Stimulated activated effector memory CD8-positive, alpha-beta T cell treated with anti-CD3 and anti-CD28 coated beads, Interleukin-12 subunit alpha, Interleukin-12 subunit beta, amount 100 ng/mL, for 72 hours (primary cell): ENCODE measurements at regions not wholly inside any gene's neighbourhood (a gene's known extent, or its start where the extent isn't known, plus 50 kb on each side); places are given as distances from the start of the nearest gene placed in this dataset.

Experiments used
- ATAC-seq: fragments of 150-1000 bp; cut with Tn5 transposase; 2 replicates; pipeline ENCODE4 v1.10.0; 2021
- DNase-seq, 2 donors: peaks; one replicate each; pipeline ENCODE4 v3.0.0; 2021 to 2022; ENCODE audit warnings: low spot score in 2 of 2
- H3K27ac Mint-ChIP-seq: one replicate; pipeline ENCODE4 v1.8.0; 2022; ENCODE audit warnings: mild to moderate bottlenecking, mixed read lengths
- H3K36me3 Mint-ChIP-seq: one replicate; pipeline ENCODE4 v1.8.0; 2022; ENCODE audit warnings: mild to moderate bottlenecking, mixed read lengths
- H3K4me1 Mint-ChIP-seq: one replicate; pipeline ENCODE4 v1.8.0; 2022; ENCODE audit warnings: mixed read lengths
- H3K4me3 Mint-ChIP-seq: one replicate; pipeline ENCODE4 v1.8.0; 2022; ENCODE audit warnings: mild to moderate bottlenecking, mixed read lengths
- H3K9me3 Mint-ChIP-seq: one replicate; pipeline ENCODE4 v1.8.0; 2022; ENCODE audit warnings: mixed read lengths

DNA sequence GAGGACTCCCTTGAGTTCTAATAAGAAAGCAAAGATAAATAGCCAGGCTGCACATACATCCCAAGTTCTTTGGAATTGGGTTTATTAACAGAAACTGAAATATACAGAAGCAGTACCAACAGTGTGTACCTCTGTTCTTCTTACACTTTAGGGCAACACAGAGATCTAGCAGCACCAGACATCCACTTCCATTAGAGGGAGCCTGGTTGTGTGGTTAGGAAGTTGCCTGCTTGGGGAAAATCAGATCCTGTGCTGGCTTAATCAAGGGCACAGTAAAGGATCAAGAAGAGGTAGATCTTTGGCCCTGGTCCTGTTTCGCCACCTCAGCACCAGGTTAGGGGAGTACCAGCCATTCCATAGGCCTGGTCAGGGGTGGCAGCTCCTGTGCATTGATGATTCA, 231.1 kb upstream of the ARHGAP24 start:
- Mint-ChIP-seq H3K36me3 (no peaks in the 10 kb centered on the region), H3K4me1 (no peaks in the 10 kb centered on the region), H3K27ac (no peak overlapping the region), H3K4me3 (no peak overlapping the region), H3K9me3 (peaks cover 20% of the 10 kb centered on the region)
- DNase-seq, result no peak
- no peak for ATAC-seq

DNA sequence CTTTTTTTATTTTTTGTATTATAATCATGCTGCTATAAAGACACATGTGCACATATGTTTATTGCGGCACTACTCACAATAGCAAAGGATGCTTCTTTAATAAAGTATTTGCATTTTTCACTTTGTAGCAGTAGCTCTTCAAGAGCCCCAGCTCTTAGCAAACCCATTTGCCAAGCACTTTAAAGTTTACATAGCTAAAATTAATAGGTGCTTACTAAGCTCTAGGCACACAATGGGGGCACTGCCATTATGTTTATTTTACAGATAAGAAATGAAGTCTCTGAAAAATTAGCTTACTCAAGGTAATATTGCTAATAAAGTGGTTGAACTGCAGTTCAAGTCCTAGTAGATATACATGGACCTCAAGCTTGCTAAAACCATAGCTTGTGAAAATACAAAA, 230.3 kb upstream of the ARHGAP24 start:
- Mint-ChIP-seq H3K27ac (no peak overlapping the region), H3K9me3 (peaks cover 17% of the 10 kb centered on the region), H3K4me1 (no peaks in the 10 kb centered on the region), H3K36me3 (no peaks in the 10 kb centered on the region), H3K4me3 (no peak overlapping the region)
- DNase-seq (no peak), ATAC-seq (no peak)

DNA sequence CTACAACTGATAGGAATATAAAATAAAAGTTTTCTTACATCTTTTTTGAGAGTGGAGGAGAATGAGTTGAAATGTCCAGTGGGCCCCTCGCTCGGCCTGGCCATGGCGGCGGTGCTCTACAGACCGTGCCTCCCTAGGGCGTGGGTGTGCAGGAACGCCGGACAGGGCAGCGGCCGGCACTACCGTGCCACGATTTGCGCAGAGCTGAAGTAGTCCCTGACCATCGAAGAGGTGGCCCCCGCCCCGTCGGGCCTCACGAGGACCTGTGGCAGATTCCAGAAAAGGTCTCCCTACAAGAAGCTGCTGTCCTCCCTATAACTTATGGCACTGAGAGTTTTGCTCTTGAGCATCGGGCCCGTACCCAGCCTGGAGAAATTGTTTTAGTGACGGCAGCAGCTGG, 228.9 kb upstream of the ARHGAP24 start:
- no peaks in the 10 kb centered on the region for H3K36me3 Mint-ChIP-seq
- H3K27ac Mint-ChIP-seq, result no peak overlapping the region
- no peaks in the 10 kb centered on the region for H3K4me1 Mint-ChIP-seq
- DNase-seq, result no peak
- no peak overlapping the region for H3K4me3 Mint-ChIP-seq
- H3K9me3 Mint-ChIP-seq, result peaks cover 18% of the 10 kb centered on the region
- ATAC-seq, result no peak

DNA sequence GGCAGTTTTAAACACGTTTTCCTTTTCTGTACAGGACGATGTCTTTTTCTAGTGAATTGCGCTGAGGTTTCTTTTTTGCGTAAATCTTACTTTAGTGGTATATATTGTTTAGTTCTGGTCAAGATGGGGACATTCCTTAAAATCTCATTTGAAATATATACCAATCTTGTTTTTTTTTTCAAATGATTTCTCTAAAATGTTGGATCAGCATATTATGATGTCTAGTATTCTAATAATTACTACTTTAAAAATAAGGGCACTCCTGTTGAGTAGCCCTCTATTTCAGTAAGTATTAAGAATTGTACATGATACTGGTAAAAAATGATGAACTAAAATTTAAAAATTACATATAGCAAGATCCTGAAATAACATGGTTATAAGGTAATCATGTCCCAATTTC, 224.1 kb upstream of the ARHGAP24 start:
- Mint-ChIP-seq H3K4me3 (no peak overlapping the region), H3K36me3 (no peaks in the 10 kb centered on the region), H3K9me3 (peaks cover 28% of the 10 kb centered on the region), H3K4me1 (no peaks in the 10 kb centered on the region), H3K27ac (no peak overlapping the region)
- DNase-seq, result no peak
- no peak for ATAC-seq

DNA sequence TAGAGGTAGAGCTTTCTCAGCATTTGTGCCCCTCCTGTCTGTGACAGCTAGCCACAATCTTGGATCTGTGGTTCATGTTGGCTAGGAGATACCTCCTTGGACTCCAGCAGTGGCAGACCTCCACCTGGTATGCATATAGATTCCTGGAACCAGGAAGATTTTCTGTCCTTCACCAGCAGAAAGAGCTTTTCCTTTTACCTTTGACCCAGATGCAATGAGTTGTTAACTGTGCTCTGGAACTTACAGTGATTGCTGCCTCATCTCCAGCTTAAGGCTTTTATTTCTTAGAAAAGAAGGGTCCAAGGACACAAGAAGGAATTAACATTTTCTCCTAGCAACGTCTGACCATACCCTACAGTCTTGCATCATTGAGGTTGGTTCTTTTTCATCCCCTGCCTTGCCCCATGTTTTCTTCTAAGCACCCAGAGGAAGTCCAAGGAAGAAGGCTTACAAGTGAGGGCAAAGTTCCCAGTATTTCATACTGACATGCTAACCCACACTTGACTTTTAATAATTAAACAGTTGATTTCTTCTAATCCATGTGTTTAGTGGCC, 217.1 kb upstream of the ARHGAP24 start:
- no peak for DNase-seq
- Mint-ChIP-seq H3K27ac (no peak overlapping the region), H3K4me1 (no peaks in the 10 kb centered on the region), H3K9me3 (peaks cover 22% of the 10 kb centered on the region), H3K36me3 (no peaks in the 10 kb centered on the region), H3K4me3 (no peak overlapping the region)
- ATAC-seq, result no peak

DNA sequence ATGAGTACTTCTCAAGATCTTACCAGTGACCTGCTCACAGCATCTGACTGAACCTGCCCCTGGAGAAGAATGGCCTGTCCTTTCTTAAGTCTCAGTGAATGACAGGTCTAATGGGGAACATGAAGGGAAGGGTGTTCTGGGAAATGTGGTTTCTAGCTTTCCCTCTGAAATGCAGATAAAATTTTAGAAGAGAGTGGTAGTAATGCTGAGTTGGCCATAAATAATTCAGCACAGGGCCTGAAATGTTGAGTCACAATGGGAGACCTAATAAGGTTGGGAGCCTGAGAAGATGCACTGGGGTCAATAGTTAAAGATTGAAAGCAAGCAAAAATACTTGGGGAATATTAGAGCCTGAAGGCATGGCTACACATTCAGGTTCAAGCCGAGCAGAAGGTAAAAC, 214.9 kb upstream of the ARHGAP24 start:
- ATAC-seq (no peak), DNase-seq (no peak)
- no peaks in the 10 kb centered on the region for H3K36me3 Mint-ChIP-seq
- peaks cover 15% of the 10 kb centered on the region for H3K9me3 Mint-ChIP-seq
- H3K27ac Mint-ChIP-seq, result no peak overlapping the region
- no peak overlapping the region for H3K4me3 Mint-ChIP-seq
- H3K4me1 Mint-ChIP-seq, result no peaks in the 10 kb centered on the region

DNA sequence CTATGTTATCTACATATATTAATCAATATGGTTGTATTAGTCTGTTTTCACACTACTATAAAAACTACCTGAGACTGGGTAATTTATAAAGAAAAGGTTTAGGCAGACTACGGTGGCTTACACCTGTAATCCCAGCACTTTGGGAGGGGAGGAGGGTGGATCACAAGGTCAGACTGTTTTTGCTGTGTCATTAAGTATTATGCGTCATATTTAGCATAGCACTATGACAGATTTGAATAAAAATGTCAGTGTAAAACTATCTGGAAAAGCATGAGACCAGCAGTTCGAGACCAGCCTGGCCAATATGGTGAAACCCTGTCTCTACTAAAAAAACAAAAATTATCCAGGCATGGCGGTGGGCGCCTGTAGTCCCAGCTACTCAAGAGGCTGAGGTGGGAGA, 209.7 kb upstream of the ARHGAP24 start:
- Mint-ChIP-seq H3K36me3 (no peaks in the 10 kb centered on the region), H3K9me3 (peaks cover 5% of the 10 kb centered on the region), H3K4me1 (no peaks in the 10 kb centered on the region), H3K27ac (no peak overlapping the region), H3K4me3 (no peak overlapping the region)
- no peak for ATAC-seq
- no peak for DNase-seq

DNA sequence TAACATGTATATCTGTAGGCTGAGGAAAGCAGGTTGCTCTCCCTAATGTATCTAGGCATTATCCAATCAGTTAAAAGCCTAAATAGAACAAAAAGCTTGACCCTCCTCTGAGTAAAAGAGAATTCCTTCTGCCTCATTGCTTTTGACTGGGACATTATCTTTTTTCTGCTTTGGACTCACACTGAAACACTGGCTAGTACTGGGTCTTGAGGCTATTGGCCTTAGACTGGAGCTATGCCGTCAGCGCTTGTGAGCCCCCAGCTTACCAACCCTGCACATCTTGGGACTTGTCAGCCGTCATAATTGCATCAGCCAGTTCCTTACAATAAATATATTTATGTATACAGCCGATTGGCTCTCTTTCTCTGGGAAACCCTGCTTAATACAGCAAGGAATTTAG, 206.8 kb upstream of the ARHGAP24 start:
- peaks cover 3% of the 10 kb centered on the region for H3K9me3 Mint-ChIP-seq
- no peak overlapping the region for H3K4me3 Mint-ChIP-seq
- DNase-seq (no peak), ATAC-seq (no peak)
- no peaks in the 10 kb centered on the region for H3K36me3 Mint-ChIP-seq
- no peaks in the 10 kb centered on the region for H3K4me1 Mint-ChIP-seq
- no peak overlapping the region for H3K27ac Mint-ChIP-seq

DNA sequence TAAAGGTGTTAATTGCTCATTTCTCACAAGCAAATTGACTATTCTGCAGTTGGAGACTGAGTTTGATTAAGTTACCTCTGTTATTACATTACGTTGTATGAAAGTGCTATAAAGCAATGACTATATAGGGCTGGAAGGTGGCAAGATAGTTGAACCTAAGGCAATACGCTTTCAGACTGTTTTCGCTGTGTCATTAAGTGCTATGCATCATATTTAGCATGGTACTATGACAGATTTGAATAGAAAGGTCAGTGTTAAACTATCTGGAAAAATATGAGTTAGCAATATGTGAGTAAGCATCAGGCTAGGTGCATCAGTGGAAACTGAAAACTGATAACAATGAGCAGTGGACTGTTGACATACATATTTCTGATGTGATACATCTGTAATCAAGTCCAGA, 206.0 kb upstream of the ARHGAP24 start:
- H3K36me3 Mint-ChIP-seq, result no peaks in the 10 kb centered on the region
- no peak for ATAC-seq
- peaks cover 8% of the 10 kb centered on the region for H3K9me3 Mint-ChIP-seq
- H3K4me1 Mint-ChIP-seq, result no peaks in the 10 kb centered on the region
- DNase-seq, result no peak
- no peak overlapping the region for H3K27ac Mint-ChIP-seq
- no peak overlapping the region for H3K4me3 Mint-ChIP-seq

DNA sequence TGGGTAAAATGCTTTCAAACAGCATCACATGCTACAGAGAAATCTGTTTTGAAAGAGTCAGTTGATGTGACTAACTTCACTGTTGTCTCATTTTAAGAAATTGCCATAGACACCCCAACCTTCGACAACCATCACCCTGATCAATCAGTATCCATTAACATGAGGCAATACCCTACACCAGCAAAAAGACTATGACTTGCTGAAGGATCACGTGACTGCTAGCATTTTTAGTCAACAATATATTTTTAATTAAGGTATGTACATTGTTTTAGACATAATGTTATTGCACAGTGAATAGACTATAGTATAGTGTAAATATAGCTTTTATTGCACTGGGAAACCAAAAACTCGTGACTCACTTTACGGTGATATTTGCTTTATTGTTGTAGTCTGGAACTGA, 200.0 kb upstream of the ARHGAP24 start:
- H3K4me3 Mint-ChIP-seq, result no peak overlapping the region
- no peaks in the 10 kb centered on the region for H3K36me3 Mint-ChIP-seq
- ATAC-seq, result no peak
- no peak overlapping the region for H3K27ac Mint-ChIP-seq
- no peaks in the 10 kb centered on the region for H3K4me1 Mint-ChIP-seq
- no peak for DNase-seq
- H3K9me3 Mint-ChIP-seq, result peaks cover 11% of the 10 kb centered on the region

DNA sequence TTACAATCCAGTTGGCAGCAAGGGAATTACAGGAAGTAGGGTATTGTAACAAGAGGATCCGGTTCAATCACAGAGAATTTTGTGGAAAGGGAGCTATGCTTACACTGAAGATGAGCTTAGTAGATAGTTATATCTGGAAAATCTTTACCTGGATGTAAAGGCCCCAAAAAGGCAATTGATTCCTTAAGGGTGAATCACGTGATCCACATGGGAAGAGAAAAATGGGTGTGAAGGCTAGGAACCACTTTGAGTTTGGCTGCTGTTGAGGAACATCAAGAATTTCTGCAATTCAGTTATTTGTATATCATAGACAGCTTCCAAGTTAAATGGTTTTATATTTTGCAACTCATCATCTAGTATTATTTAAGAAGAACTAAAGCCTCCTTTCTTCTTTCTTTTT, 194.0 kb upstream of the ARHGAP24 start:
- H3K27ac Mint-ChIP-seq, result no peak overlapping the region
- DNase-seq (no peak), ATAC-seq (no peak)
- no peaks in the 10 kb centered on the region for H3K36me3 Mint-ChIP-seq
- no peaks in the 10 kb centered on the region for H3K4me1 Mint-ChIP-seq
- no peaks in the 10 kb centered on the region for H3K9me3 Mint-ChIP-seq
- no peak overlapping the region for H3K4me3 Mint-ChIP-seq

DNA sequence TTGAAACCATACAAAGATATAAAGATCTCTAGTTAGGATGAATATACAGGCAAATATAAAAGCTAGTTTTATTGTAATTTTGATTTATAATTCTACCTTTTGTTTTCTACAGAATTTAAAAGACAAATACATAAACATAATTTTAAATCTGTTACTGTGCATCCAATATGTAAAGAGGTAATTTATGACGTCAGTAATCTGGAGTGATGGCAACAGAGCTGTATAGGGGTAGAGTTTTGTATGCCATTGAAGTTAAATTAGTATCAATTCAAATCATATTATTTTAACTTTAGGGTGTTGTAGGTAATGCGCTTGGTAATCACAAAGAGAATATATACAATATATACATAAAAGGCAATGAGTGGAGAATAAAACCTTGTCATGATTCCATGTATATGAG, 183.7 kb upstream of the ARHGAP24 start:
- DNase-seq (no peak), ATAC-seq (no peak)
- Mint-ChIP-seq H3K4me1 (no peaks in the 10 kb centered on the region), H3K4me3 (no peak overlapping the region), H3K36me3 (no peaks in the 10 kb centered on the region), H3K27ac (no peak overlapping the region), H3K9me3 (peaks cover 18% of the 10 kb centered on the region)

DNA sequence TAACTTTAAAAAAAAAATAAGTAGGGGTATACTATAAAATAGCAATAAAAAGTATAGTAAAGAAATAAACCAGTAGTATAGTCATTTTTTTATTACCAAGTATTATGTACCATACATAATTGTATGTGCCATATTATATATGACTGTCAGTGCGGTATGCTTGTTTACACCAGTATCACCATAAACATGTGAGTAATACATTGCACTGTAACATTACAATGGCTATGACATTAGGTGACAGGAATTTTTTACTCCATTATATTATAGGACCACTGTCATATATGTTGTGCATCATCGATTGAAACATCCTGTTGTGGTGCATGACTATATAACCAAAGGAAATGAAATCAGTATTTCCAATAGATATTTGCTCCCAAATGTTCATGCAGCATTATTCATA, 176.9 kb upstream of the ARHGAP24 start:
- peaks cover 15% of the 10 kb centered on the region for H3K9me3 Mint-ChIP-seq
- ATAC-seq (no peak), DNase-seq (no peak)
- H3K27ac Mint-ChIP-seq, result no peak overlapping the region
- no peak overlapping the region for H3K4me3 Mint-ChIP-seq
- H3K4me1 Mint-ChIP-seq, result no peaks in the 10 kb centered on the region
- no peaks in the 10 kb centered on the region for H3K36me3 Mint-ChIP-seq

DNA sequence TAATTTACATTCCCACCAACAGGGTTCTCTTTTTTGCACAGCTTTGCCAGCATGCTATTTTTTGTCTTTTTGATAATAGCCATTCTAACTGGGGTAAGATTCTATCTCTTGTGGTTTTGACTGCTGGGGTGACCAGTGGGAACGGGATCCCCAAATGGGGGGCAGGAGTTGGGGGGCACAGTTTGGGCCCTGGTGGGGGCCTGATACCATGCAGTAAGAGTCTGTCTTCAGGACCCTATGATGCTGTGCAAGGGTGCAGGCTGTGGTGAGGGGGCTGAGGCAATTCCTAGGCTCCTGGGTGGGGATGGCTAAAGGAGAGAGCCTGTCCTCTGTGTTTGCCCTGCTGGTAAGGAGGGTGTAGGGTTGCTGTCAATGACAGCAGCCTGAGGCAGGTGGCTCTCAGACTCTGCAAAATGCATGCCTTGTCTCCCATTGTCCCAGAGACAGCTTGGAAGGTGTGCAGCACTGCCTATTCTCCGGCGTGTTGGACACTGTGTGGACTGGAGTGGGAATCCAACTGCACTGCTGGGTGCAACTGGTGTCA, 172.7 kb upstream of the ARHGAP24 start:
- Mint-ChIP-seq H3K9me3 (peaks cover 6% of the 10 kb centered on the region), H3K4me1 (no peaks in the 10 kb centered on the region), H3K36me3 (no peaks in the 10 kb centered on the region), H3K27ac (no peak overlapping the region), H3K4me3 (no peak overlapping the region)
- ATAC-seq (no peak), DNase-seq (no peak)

DNA sequence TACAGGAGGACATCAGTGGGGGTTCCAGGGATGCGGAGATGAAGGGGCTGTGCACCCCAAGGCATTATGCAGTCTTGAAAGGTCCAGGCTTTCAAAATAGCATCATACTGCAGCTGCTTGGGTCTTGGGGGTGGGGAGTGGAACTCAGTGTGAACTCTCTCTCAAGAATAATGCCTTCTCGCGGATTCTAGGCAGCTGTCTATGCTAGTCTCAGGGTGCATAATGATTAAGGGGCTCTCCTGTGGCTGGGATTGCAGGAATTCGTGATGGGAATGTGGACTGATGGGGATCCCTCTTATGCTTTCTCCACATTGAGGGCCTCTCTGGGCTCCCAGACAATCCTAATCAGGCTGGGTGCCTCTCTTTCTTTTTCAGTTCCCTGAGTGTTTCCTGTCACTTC, 172.2 kb upstream of the ARHGAP24 start:
- H3K9me3 Mint-ChIP-seq, result peaks cover 6% of the 10 kb centered on the region
- H3K4me1 Mint-ChIP-seq, result no peaks in the 10 kb centered on the region
- no peaks in the 10 kb centered on the region for H3K36me3 Mint-ChIP-seq
- ATAC-seq, result no peak
- no peak for DNase-seq
- no peak overlapping the region for H3K27ac Mint-ChIP-seq
- H3K4me3 Mint-ChIP-seq, result no peak overlapping the region

DNA sequence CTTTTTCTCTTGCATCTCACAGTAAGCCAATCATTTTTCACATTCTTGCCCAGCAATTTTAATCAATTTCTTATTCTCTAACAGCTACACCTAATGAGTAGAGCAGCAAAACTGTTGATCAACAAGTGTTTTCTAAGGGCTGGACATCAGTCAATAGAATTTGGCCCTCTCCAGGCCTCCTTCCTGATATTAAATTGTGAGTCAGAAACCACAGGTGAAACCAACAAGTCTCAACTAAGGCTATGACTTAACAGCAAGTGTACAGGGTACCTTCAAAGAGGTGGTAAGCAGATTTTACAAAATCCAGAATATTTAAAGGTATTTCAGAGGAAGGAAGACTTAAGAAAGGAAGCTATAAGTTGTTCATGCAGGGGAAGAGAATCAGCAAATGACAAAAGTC, 156.5 kb upstream of the ARHGAP24 start:
- no peak overlapping the region for H3K4me3 Mint-ChIP-seq
- DNase-seq, result no peak
- ATAC-seq, result no peak
- no peaks in the 10 kb centered on the region for H3K4me1 Mint-ChIP-seq
- H3K9me3 Mint-ChIP-seq, result peaks cover 9% of the 10 kb centered on the region
- H3K27ac Mint-ChIP-seq, result no peak overlapping the region
- no peaks in the 10 kb centered on the region for H3K36me3 Mint-ChIP-seq

DNA sequence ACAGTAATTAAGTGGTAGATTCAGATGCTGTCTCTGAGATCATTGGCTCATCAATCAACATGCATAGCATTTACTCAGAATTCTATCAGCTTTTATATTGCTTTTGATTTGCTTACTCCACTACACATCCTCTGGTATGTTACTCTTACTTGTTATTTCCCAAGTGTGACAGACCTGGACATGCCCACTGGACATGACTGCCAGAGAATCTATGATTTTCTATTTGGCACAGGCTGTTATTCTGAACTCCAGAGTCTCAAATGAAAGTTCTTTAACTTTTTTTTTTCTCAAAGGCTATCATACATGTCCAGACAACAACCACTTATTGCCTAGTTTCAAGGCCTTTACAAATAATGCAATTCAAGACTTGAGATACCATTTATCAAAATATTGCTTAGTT, 116.1 kb upstream of the ARHGAP24 start:
- Mint-ChIP-seq H3K27ac (no peak overlapping the region), H3K9me3 (peaks cover 18% of the 10 kb centered on the region), H3K4me3 (no peak overlapping the region), H3K4me1 (no peaks in the 10 kb centered on the region), H3K36me3 (no peaks in the 10 kb centered on the region)
- no peak for DNase-seq
- no peak for ATAC-seq
